AG04449 (cell line): ENCODE measurements at regions not wholly inside any gene's neighbourhood (a gene's known extent, or its start where the extent isn't known, plus 50 kb on each side); places are given as distances from the start of the nearest gene placed in this dataset.
"Not testable (repeated sequence)": the region's sequence is repeated elsewhere in the genome, so short reads cannot be mapped to it uniquely, and the experiment has no call there.

Experiments used
- CTCF ChIA-PET: fragments of 350-600 bp; formaldehyde crosslinking; extraction: SDS; loops from one replicate; lab custom pipeline; 2021; ENCODE audit warnings: antibody characterized with exemption; lab: Yijun Ruan, JAX
- POLR2A ChIA-PET: fragments of 400-600, 350-600 bp; formaldehyde crosslinking; extraction: SDS; loops from one replicate; lab custom pipeline; 2020; ENCODE audit warnings: antibody characterized with exemption, inconsistent platforms; lab: Yijun Ruan, JAX
- DNase-seq: peaks from one replicate; pipeline ENCODE4 v3.0.0-alpha.2; 2010; ENCODE audit warnings: low read depth, low spot score
- H3K4me3 ChIP-seq: 2 replicates; pipeline ENCODE4 v1.5.1; 2011; ENCODE audit warnings: low read depth, mild to moderate bottlenecking, control low read depth, low read length
- CTCF ChIP-seq: IDR thresholded peaks from one replicate; pipeline ENCODE4 v1.5.1; 2011; ENCODE audit warnings: mild to moderate bottlenecking, moderate library complexity, low read length, control low read depth, inconsistent platforms; ENCODE audit not compliant: insufficient read depth; ENCODE audit errors: missing control alignments

GRCh38 chr5:165030971-165031370 lies 1525.6 kb downstream of the MAT2B start:
- POLR2A ChIA-PET = no interaction called here

GRCh38 chr5:165031371-165031770 lies 1526.0 kb downstream of the MAT2B start:
- ChIA-PET CTCF (no interaction called here), POLR2A (no interaction called here)
- DNase-seq = no peak
- H3K4me3 ChIP-seq = no peak overlapping the region
- TF ChIP-seq CTCF = no peak

More at GRCh38 chr5:165030971-165031370, 1525.6 kb downstream of the MAT2B start:
- DNase-seq = no peak
- CTCF ChIA-PET = no interaction called here
- no peak for TF ChIP-seq CTCF
- H3K4me3 ChIP-seq = no peak overlapping the region

GRCh38 chr5:165035520-165035919 lies 1530.1 kb downstream of the MAT2B start:
- POLR2A ChIA-PET = no interaction called here
- DNase-seq = no peak
- TF ChIP-seq CTCF = no peak
- H3K4me3 ChIP-seq = no peak overlapping the region
- CTCF ChIA-PET = no interaction called here

- no peak for DNase-seq
- POLR2A ChIA-PET = no interaction called here
- H3K4me3 ChIP-seq = no peak overlapping the region
- TF ChIP-seq CTCF = no peak
- CTCF ChIA-PET = no interaction called here
Observed at GRCh38 chr5:165039748-165040147, 1534.3 kb downstream of the MAT2B start.

GRCh38 chr5:165045941-165046340 lies 1540.5 kb downstream of the MAT2B start:
- DNase-seq, H3K4me3 ChIP-seq, CTCF ChIA-PET, POLR2A ChIA-PET: not testable (repeated sequence)

GRCh38 chr5:165055476-165055875 lies 1550.1 kb downstream of the MAT2B start:
- TF ChIP-seq CTCF = no peak
- ChIA-PET POLR2A (no interaction called here), CTCF (no interaction called here)
- DNase-seq = no peak
- no peak overlapping the region for H3K4me3 ChIP-seq

GRCh38 chr5:165057145-165057544 lies 1551.7 kb downstream of the MAT2B start:
- POLR2A ChIA-PET = no interaction called here
- TF ChIP-seq CTCF = no peak
- DNase-seq = no peak
- CTCF ChIA-PET = no interaction called here
- H3K4me3 ChIP-seq = no peak overlapping the region
